Keratinocyte (primary cell): ENCODE measurements at regions not wholly inside any gene's neighbourhood (a gene's known extent, or its start where the extent isn't known, plus 50 kb on each side); places are given as distances from the start of the nearest gene placed in this dataset.

Source experiments
- DNase-seq: peaks from one replicate; pipeline ENCODE4 v3.0.0-alpha.2; 2011; ENCODE audit warnings: low read depth, missing footprints, low spot score
- FAIRE-seq: peaks from 2 replicates; lab custom pipeline; 2011; peaks lifted over from hg19 to GRCh38; lab: Jason Lieb, UNC
- H2AFZ ChIP-seq: 2 replicates; pipeline ENCODE4 v1.6.0; 2012; ENCODE audit warnings: low read length, control low read depth, inconsistent platforms; ENCODE audit not compliant: control insufficient read depth
- H3K27ac ChIP-seq: 2 replicates; pipeline ENCODE4 v1.5.1; 2011; ENCODE audit warnings: low read length; ENCODE audit not compliant: control insufficient read depth, insufficient read depth
- H3K27me3 ChIP-seq: 3 replicates; pipeline ENCODE4 v1.6.0; 2011; ENCODE audit warnings: low read length; ENCODE audit not compliant: control insufficient read depth, insufficient read depth; ENCODE audit errors: extremely low read depth
- H3K36me3 ChIP-seq, 2 experiments: 2 replicates in 1 of 2; 3 replicates in 1 of 2; pipeline ENCODE4 v1.5.1; 2011; ENCODE audit warnings: low read length in 2 of 2, mild to moderate bottlenecking in 1 of 2; ENCODE audit not compliant: control insufficient read depth in 2 of 2, insufficient read depth in 2 of 2; ENCODE audit errors: extremely low read depth in 1 of 2
- H3K4me1 ChIP-seq: 3 replicates; pipeline ENCODE4 v1.5.1; 2011; ENCODE audit warnings: low read length; ENCODE audit not compliant: control insufficient read depth, insufficient read depth; ENCODE audit errors: extremely low read depth
- H3K4me2 ChIP-seq: 3 replicates; pipeline ENCODE4 v1.6.0; 2011; ENCODE audit warnings: low read depth, low read length; ENCODE audit not compliant: control insufficient read depth, insufficient read depth; ENCODE audit errors: extremely low read depth
- H3K4me3 ChIP-seq, 3 experiments: fragments of 200-600 bp in 1 of 3; sonication (generic) in 1 of 3; 2 replicates in 2 of 3; 3 replicates in 1 of 3; pipeline ENCODE4 v1.5.1; 2011 to 2016; ENCODE audit warnings: low read length in 3 of 3, mild to moderate bottlenecking in 3 of 3, control low read depth in 2 of 3, inconsistent platforms in 1 of 3, low read depth in 1 of 3, mixed read lengths in 1 of 3, mixed run types in 1 of 3, moderate library complexity in 1 of 3; ENCODE audit not compliant: control insufficient read depth in 2 of 3, insufficient read depth in 2 of 3; ENCODE audit errors: extremely low read depth in 1 of 3
- H3K79me2 ChIP-seq: 2 replicates; pipeline ENCODE4 v1.6.0; 2012; ENCODE audit warnings: low read length; ENCODE audit not compliant: control insufficient read depth, insufficient read depth
- H3K9ac ChIP-seq: 3 replicates; pipeline ENCODE4 v1.6.0; 2011; ENCODE audit warnings: low read length; ENCODE audit not compliant: control insufficient read depth, insufficient read depth; ENCODE audit errors: extremely low read depth
- H3K9me1 ChIP-seq: 3 replicates; pipeline ENCODE4 v1.6.0; 2011; ENCODE audit warnings: low read length; ENCODE audit not compliant: control insufficient read depth, insufficient read depth; ENCODE audit errors: extremely low read depth
- H3K9me3 ChIP-seq: 2 replicates; pipeline ENCODE4 v1.5.1; 2012; ENCODE audit warnings: low read depth, low read length; ENCODE audit not compliant: control insufficient read depth
- H4K20me1 ChIP-seq: 3 replicates; pipeline ENCODE4 v1.6.0; 2011; ENCODE audit warnings: low read length; ENCODE audit not compliant: control insufficient read depth, insufficient read depth; ENCODE audit errors: extremely low read depth
- EZH2 ChIP-seq: IDR thresholded peaks from one replicate; pipeline ENCODE4 v1.6.1; 2012; ENCODE audit warnings: inconsistent platforms, mild to moderate bottlenecking, low read length, moderate library complexity
- dilution Hi-C: fragments of 300-500 bp; cut with MboI; formaldehyde crosslinking; loops from one replicate; pipeline ENCODE4 v1.7.0; 2020; ENCODE audit warnings: low sequenced_read_pairs; ENCODE audit not compliant: extremely low pct_ligation_motif_present
- TF ChIP-seq, protein P1 (sequence below), 3 experiments: IDR thresholded peaks in 1 of 3; conservative IDR thresholded peaks in 1 of 3; optimal IDR thresholded peaks in 1 of 3; 2 replicates in 2 of 3; 3 replicates in 1 of 3; pipeline versions ENCODE3 to v1.5.1; 2011; ENCODE audit warnings: low read length in 3 of 3, mild to moderate bottlenecking in 3 of 3, moderate library complexity in 2 of 3, control low read depth in 1 of 3, inconsistent platforms in 1 of 3; ENCODE audit not compliant: insufficient read depth in 2 of 3; ENCODE audit errors: extremely low read depth in 1 of 3

DNA sequence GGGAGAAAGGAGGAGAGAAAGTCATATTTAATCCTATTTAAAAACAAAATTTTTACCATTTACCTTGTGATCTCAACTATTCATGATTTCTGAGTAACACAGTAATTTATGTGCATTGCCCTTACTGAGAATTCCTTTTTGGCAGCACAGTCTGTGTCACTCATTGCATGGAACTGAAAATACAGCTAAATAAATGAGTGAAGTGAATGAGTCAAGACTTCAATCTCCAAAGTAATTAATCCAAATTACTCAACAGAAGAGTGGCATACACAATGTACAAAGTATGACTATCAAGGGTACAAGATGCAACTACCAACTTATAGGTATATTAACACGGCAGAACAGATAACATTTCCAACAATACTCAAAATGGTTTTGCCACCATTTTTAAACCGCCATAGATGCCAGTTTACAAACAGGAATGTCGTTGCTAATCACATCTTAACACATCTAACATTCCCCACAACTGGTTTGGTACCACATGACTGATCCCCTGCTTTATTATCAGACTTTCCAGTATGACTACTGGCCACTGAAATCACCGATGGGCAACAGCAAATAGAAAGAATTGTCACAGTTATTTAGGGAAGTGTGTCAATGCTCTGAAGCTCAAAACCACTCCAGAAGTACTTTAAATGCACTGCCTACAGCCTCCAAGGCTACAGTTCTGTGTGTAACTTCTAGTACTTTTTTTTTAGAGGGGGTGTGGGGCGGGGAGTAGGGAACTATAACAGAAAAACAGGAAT is 410.4 kb downstream of the SHQ1 start:
- FAIRE-seq = peak; percentile 76
- Histone ChIP-seq H3K9ac (no peak overlapping the region), H3K27me3 (no peaks in the 10 kb centered on the region), H4K20me1 (peaks cover 4% of the 10 kb centered on the region), H3K79me2 (peaks cover 86% of the 10 kb centered on the region), H3K9me1 (no peaks in the 10 kb centered on the region), H3K36me3 (peaks cover 4 to 5% of the 10 kb centered on the region in 2 experiments), H3K4me2 (no peak overlapping the region), H3K4me1 (peaks cover 5% of the 10 kb centered on the region), H3K4me3 (no peak overlapping the region), H3K27ac (no peak overlapping the region), H3K9me3 (no peaks in the 10 kb centered on the region), H2AFZ (no peak overlapping the region)
- dilution Hi-C loops = no loop called here
- TF ChIP-seq EZH2 = no peak
- TF ChIP-seq, protein P1, sequence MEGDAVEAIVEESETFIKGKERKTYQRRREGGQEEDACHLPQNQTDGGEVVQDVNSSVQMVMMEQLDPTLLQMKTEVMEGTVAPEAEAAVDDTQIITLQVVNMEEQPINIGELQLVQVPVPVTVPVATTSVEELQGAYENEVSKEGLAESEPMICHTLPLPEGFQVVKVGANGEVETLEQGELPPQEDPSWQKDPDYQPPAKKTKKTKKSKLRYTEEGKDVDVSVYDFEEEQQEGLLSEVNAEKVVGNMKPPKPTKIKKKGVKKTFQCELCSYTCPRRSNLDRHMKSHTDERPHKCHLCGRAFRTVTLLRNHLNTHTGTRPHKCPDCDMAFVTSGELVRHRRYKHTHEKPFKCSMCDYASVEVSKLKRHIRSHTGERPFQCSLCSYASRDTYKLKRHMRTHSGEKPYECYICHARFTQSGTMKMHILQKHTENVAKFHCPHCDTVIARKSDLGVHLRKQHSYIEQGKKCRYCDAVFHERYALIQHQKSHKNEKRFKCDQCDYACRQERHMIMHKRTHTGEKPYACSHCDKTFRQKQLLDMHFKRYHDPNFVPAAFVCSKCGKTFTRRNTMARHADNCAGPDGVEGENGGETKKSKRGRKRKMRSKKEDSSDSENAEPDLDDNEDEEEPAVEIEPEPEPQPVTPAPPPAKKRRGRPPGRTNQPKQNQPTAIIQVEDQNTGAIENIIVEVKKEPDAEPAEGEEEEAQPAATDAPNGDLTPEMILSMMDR (optimal IDR thresholded peaks at IDR 0.05 in 1 of 3, IDR thresholded peaks at IDR 0.05 in 1 of 3, conservative IDR thresholded peaks at IDR 0.05 in 1 of 3; ENCODE audit: extremely low read depth in 1 of 3, insufficient read depth in 2 of 3, low read length in 3 of 3) = no peak
- DNase-seq = no peak

DNA sequence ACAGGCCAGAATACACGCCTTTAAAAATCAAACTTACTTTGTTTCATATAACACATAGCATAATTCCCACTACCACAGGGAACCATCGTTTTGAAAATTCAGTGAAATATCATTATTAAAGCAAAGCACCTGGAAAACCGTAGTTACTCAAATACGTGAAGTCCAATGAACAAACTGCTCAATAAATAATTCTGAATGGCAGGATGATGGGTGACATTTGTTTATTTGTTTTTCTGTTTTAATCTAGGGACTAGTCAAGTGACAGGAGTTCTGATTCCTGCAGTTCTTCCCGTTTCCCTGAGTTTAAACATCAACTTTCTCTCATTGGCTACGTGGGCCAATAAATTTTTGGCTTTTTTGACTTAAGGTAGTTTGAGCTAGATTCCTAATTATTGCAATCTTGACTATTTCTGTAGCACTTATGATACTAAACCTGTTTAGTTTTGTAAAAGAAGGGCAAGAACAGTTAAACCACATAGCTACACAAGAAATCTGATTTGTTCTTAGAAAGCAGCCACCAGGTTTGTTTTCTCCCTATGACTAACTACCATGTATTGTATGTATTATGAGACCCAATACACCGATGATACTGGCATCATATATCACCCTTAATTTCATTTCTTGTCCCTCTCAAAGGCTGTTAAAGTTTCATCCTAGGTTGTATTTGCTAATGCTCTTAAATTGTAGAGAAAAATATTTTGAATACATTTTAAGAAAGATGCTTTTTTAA is 411.2 kb downstream of the SHQ1 start:
- H2AFZ ChIP-seq = no peak overlapping the region
- dilution Hi-C loops = no loop called here
- DNase-seq (no peak), FAIRE-seq (no peak)
- no peak for TF ChIP-seq EZH2
- TF ChIP-seq, protein P1 (optimal IDR thresholded peaks at IDR 0.05 in 1 of 3, IDR thresholded peaks at IDR 0.05 in 1 of 3, conservative IDR thresholded peaks at IDR 0.05 in 1 of 3; ENCODE audit: extremely low read depth in 1 of 3, insufficient read depth in 2 of 3, low read length in 3 of 3) = no peak
- peaks cover 86% of the 10 kb centered on the region for H3K79me2 ChIP-seq
- H4K20me1 ChIP-seq = peaks cover 4% of the 10 kb centered on the region
- peaks cover 4 to 5% of the 10 kb centered on the region in 2 experiments for H3K36me3 ChIP-seq
- no peak overlapping the region for H3K4me2 ChIP-seq
- no peak overlapping the region for H3K27ac ChIP-seq
- no peak overlapping the region for H3K4me3 ChIP-seq
- H3K4me1 ChIP-seq = peaks cover 2% of the 10 kb centered on the region
- no peaks in the 10 kb centered on the region for H3K27me3 ChIP-seq
- no peaks in the 10 kb centered on the region for H3K9me3 ChIP-seq
- H3K9ac ChIP-seq = no peak overlapping the region
- H3K9me1 ChIP-seq = no peaks in the 10 kb centered on the region
